ENCODE measurements at regions not wholly inside any gene's neighbourhood (a gene's known extent, or its start where the extent isn't known, plus 50 kb on each side); places are given as distances from the start of the nearest gene placed in this dataset.

DNA sequence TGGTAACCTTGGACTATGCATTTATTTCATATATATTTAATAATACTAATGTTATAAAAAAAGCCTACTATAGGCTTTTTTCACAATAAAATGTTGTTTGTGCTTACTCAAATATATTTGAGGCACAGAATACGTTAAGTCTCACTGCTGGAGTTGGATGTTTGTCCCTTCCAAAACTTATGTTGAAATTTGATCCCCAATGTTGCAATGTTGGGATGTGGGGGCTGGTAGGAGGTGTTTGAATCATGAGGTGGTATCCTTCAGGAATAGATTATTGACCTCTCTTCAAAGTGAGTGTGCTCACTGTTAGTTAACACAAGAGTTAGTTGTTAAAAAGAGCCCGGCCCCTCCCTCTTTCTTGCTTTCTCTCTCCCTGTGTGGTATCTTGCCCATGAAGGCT, 1295.9 kb downstream of the JRKL start:
- 0 out of 2 replicates have a peak, but pooled peaks cover 1% of the 10 kb centered on the region for H3K9me3 ChIP-seq (replicated peaks; ENCODE audit: control insufficient read depth, insufficient read depth, low read depth, low read length)
- no TSS peak for BruUV-seq (replicated peaks)
- POLR2A ChIA-PET, result no interaction called here

More for the DNA sequence above, 1295.9 kb downstream of the JRKL start:
- Histone ChIP-seq H3K27me3 (ENCODE audit: control insufficient read depth in 2 of 2, insufficient read depth in 2 of 2, low read length in 2 of 2) (no peaks in the 10 kb centered on the region), H3K36me3 (ENCODE audit: control insufficient read depth, insufficient read depth, low read length) (no peaks in the 10 kb centered on the region), H2AFZ (ENCODE audit: low read depth, low read length) (peak overlapping the region; percentile 71; the same call in 1 of the 2 replicates), H3K9ac (ENCODE audit: insufficient read depth in 1 of 2, low read depth in 2 of 2, low read length in 2 of 2) (no peak overlapping the region), H4K20me1 (replicated peaks; ENCODE audit: control insufficient read depth, insufficient read depth, low read length) (no peaks in the 10 kb centered on the region), H3K4me3 (no peak overlapping the region), H3K9me1 (ENCODE audit: control insufficient read depth, insufficient read depth, low read length) (peaks cover 3% of the 10 kb centered on the region), H3K4me1 (replicated peaks in 1 of 2; ENCODE audit: control insufficient read depth in 2 of 2, insufficient read depth in 2 of 2, low read length in 2 of 2) (no peaks in the 10 kb centered on the region), H3K79me2 (ENCODE audit: control insufficient read depth, insufficient read depth, low read length) (no peaks in the 10 kb centered on the region), H3K4me2 (ENCODE audit: insufficient read depth, low read length) (no peak overlapping the region), H3K27ac (ENCODE audit: extremely low read depth, low read depth, low read length) (no peak overlapping the region)
- ATAC-seq (no peak), FAIRE-seq (no peak), DNase-seq (ENCODE audit: extremely low read depth in 1 of 4, low spot score in 3 of 4) (no peak)
- intact Hi-C loops (cut with micrococcal nuclease), result no loop called here
- in situ Hi-C loops (cut with MboI), result no loop called here
- WGBS (ENCODE audit: insufficient coverage, low coverage, missing lambda C conversion rate), result 9% methylated on average over 2 of the region's 2 CpGs
- no peak for TF ChIP-seq PHF20 (IDR thresholded peaks at IDR 0.05; ENCODE audit: partially characterized antibody)
- no peak for TF ChIP-seq MAFG (tag; conservative IDR thresholded peaks at IDR 0.05)
- no peak for TF ChIP-seq TGIF2 (CRISPR knock-in tag; IDR thresholded peaks at IDR 0.05)
- TF ChIP-seq, protein P1, sequence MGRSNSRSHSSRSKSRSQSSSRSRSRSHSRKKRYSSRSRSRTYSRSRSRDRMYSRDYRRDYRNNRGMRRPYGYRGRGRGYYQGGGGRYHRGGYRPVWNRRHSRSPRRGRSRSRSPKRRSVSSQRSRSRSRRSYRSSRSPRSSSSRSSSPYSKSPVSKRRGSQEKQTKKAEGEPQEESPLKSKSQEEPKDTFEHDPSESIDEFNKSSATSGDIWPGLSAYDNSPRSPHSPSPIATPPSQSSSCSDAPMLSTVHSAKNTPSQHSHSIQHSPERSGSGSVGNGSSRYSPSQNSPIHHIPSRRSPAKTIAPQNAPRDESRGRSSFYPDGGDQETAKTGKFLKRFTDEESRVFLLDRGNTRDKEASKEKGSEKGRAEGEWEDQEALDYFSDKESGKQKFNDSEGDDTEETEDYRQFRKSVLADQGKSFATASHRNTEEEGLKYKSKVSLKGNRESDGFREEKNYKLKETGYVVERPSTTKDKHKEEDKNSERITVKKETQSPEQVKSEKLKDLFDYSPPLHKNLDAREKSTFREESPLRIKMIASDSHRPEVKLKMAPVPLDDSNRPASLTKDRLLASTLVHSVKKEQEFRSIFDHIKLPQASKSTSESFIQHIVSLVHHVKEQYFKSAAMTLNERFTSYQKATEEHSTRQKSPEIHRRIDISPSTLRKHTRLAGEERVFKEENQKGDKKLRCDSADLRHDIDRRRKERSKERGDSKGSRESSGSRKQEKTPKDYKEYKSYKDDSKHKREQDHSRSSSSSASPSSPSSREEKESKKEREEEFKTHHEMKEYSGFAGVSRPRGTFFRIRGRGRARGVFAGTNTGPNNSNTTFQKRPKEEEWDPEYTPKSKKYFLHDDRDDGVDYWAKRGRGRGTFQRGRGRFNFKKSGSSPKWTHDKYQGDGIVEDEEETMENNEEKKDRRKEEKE (IDR thresholded peaks at IDR 0.05; ENCODE audit: borderline replicate concordance in 1 of 2, control insufficient read depth in 1 of 2, low read depth in 2 of 2, low read length in 1 of 2), result no peak
- no peak for TF ChIP-seq ZNF584 (CRISPR knock-in tag; IDR thresholded peaks at IDR 0.05; ENCODE audit: low read depth)
- no peak for TF ChIP-seq ZNF174 (CRISPR knock-in tag; IDR thresholded peaks at IDR 0.05)
- TF ChIP-seq ZNF263 (CRISPR knock-in tag; IDR thresholded peaks at IDR 0.05; ENCODE audit: borderline replicate concordance), result no peak
- TF ChIP-seq NBN (IDR thresholded peaks at IDR 0.05; ENCODE audit: low read depth), result no peak
- TF ChIP-seq ZSCAN29 (IDR thresholded peaks at IDR 0.05), result no peak
- TF ChIP-seq, protein P2, sequence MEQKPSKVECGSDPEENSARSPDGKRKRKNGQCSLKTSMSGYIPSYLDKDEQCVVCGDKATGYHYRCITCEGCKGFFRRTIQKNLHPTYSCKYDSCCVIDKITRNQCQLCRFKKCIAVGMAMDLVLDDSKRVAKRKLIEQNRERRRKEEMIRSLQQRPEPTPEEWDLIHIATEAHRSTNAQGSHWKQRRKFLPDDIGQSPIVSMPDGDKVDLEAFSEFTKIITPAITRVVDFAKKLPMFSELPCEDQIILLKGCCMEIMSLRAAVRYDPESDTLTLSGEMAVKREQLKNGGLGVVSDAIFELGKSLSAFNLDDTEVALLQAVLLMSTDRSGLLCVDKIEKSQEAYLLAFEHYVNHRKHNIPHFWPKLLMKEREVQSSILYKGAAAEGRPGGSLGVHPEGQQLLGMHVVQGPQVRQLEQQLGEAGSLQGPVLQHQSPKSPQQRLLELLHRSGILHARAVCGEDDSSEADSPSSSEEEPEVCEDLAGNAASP (IDR thresholded peaks at IDR 0.05), result no peak
- no peak for TF ChIP-seq ATF2 (CRISPR knock-in tag; IDR thresholded peaks at IDR 0.05)
- no peak for TF ChIP-seq ARHGAP35 (IDR thresholded peaks at IDR 0.05; ENCODE audit: partially characterized antibody)
- TF ChIP-seq ZNF280B (CRISPR knock-in tag; IDR thresholded peaks at IDR 0.05), result no peak
- CTCF ChIA-PET (ENCODE audit: low intra/inter-chr PET ratio), result interaction anchor here (0.6 kb wide), 1 partner anchor 817 kb away, joined by 3 read pairs; no protein-coding TSS in a partner anchor

Data from K562 (cell line).